Keratinocyte (primary cell): ENCODE measurements at regions not wholly inside any gene's neighbourhood (a gene's known extent, or its start where the extent isn't known, plus 50 kb on each side); places are given as distances from the start of the nearest gene placed in this dataset.

Experiments used
- DNase-seq: peaks from one replicate; pipeline ENCODE4 v3.0.0-alpha.2; 2011; ENCODE audit warnings: low read depth, missing footprints, low spot score
- FAIRE-seq: peaks from 2 replicates; lab custom pipeline; 2011; peaks lifted over from hg19 to GRCh38; lab: Jason Lieb, UNC
- H2AFZ ChIP-seq: 2 replicates; pipeline ENCODE4 v1.6.0; 2012; ENCODE audit warnings: low read length, control low read depth, inconsistent platforms; ENCODE audit not compliant: control insufficient read depth
- H3K27ac ChIP-seq: 2 replicates; pipeline ENCODE4 v1.5.1; 2011; ENCODE audit warnings: low read length; ENCODE audit not compliant: control insufficient read depth, insufficient read depth
- H3K27me3 ChIP-seq: 3 replicates; pipeline ENCODE4 v1.6.0; 2011; ENCODE audit warnings: low read length; ENCODE audit not compliant: control insufficient read depth, insufficient read depth; ENCODE audit errors: extremely low read depth
- H3K36me3 ChIP-seq, 2 experiments: 2 replicates in 1 of 2; 3 replicates in 1 of 2; pipeline ENCODE4 v1.5.1; 2011; ENCODE audit warnings: low read length in 2 of 2, mild to moderate bottlenecking in 1 of 2; ENCODE audit not compliant: control insufficient read depth in 2 of 2, insufficient read depth in 2 of 2; ENCODE audit errors: extremely low read depth in 1 of 2
- H3K4me1 ChIP-seq: 3 replicates; pipeline ENCODE4 v1.5.1; 2011; ENCODE audit warnings: low read length; ENCODE audit not compliant: control insufficient read depth, insufficient read depth; ENCODE audit errors: extremely low read depth
- H3K4me2 ChIP-seq: 3 replicates; pipeline ENCODE4 v1.6.0; 2011; ENCODE audit warnings: low read depth, low read length; ENCODE audit not compliant: control insufficient read depth, insufficient read depth; ENCODE audit errors: extremely low read depth
- H3K4me3 ChIP-seq, 3 experiments: fragments of 200-600 bp in 1 of 3; sonication (generic) in 1 of 3; 2 replicates in 2 of 3; 3 replicates in 1 of 3; pipeline ENCODE4 v1.5.1; 2011 to 2016; ENCODE audit warnings: low read length in 3 of 3, mild to moderate bottlenecking in 3 of 3, control low read depth in 2 of 3, inconsistent platforms in 1 of 3, low read depth in 1 of 3, mixed read lengths in 1 of 3, mixed run types in 1 of 3, moderate library complexity in 1 of 3; ENCODE audit not compliant: control insufficient read depth in 2 of 3, insufficient read depth in 2 of 3; ENCODE audit errors: extremely low read depth in 1 of 3
- H3K79me2 ChIP-seq: 2 replicates; pipeline ENCODE4 v1.6.0; 2012; ENCODE audit warnings: low read length; ENCODE audit not compliant: control insufficient read depth, insufficient read depth
- H3K9ac ChIP-seq: 3 replicates; pipeline ENCODE4 v1.6.0; 2011; ENCODE audit warnings: low read length; ENCODE audit not compliant: control insufficient read depth, insufficient read depth; ENCODE audit errors: extremely low read depth
- H3K9me1 ChIP-seq: 3 replicates; pipeline ENCODE4 v1.6.0; 2011; ENCODE audit warnings: low read length; ENCODE audit not compliant: control insufficient read depth, insufficient read depth; ENCODE audit errors: extremely low read depth
- H3K9me3 ChIP-seq: 2 replicates; pipeline ENCODE4 v1.5.1; 2012; ENCODE audit warnings: low read depth, low read length; ENCODE audit not compliant: control insufficient read depth
- H4K20me1 ChIP-seq: 3 replicates; pipeline ENCODE4 v1.6.0; 2011; ENCODE audit warnings: low read length; ENCODE audit not compliant: control insufficient read depth, insufficient read depth; ENCODE audit errors: extremely low read depth
- CTCF ChIP-seq, 3 experiments: IDR thresholded peaks in 1 of 3; conservative IDR thresholded peaks in 1 of 3; optimal IDR thresholded peaks in 1 of 3; 2 replicates in 2 of 3; 3 replicates in 1 of 3; pipeline versions ENCODE3 to v1.5.1; 2011; ENCODE audit warnings: low read length in 3 of 3, mild to moderate bottlenecking in 3 of 3, moderate library complexity in 2 of 3, control low read depth in 1 of 3, inconsistent platforms in 1 of 3; ENCODE audit not compliant: insufficient read depth in 2 of 3; ENCODE audit errors: extremely low read depth in 1 of 3
- EZH2 ChIP-seq: IDR thresholded peaks from one replicate; pipeline ENCODE4 v1.6.1; 2012; ENCODE audit warnings: inconsistent platforms, mild to moderate bottlenecking, low read length, moderate library complexity
- dilution Hi-C: fragments of 300-500 bp; cut with MboI; formaldehyde crosslinking; loops from one replicate; pipeline ENCODE4 v1.7.0; 2020; ENCODE audit warnings: low sequenced_read_pairs; ENCODE audit not compliant: extremely low pct_ligation_motif_present

GRCh38 chr5:2378108-2378507 lies 373.4 kb downstream of the IRX2 start:
- no peak overlapping the region for H3K4me3 ChIP-seq
- FAIRE-seq: no peak
- TF ChIP-seq EZH2: no peak
- TF ChIP-seq CTCF (optimal IDR thresholded peaks at IDR 0.05 in 1 of 3, IDR thresholded peaks at IDR 0.05 in 1 of 3, conservative IDR thresholded peaks at IDR 0.05 in 1 of 3; ENCODE audit: extremely low read depth in 1 of 3, insufficient read depth in 2 of 3, low read length in 3 of 3): no peak
- dilution Hi-C loops: no loop called here
- no peaks in the 10 kb centered on the region for H3K4me1 ChIP-seq
- H2AFZ ChIP-seq: no peak overlapping the region
- H3K27me3 ChIP-seq: no peaks in the 10 kb centered on the region
- no peaks in the 10 kb centered on the region for H3K9me1 ChIP-seq
- H3K79me2 ChIP-seq: no peaks in the 10 kb centered on the region
- H3K36me3 ChIP-seq: no peaks in the 10 kb centered on the region
- H3K9ac ChIP-seq: no peak overlapping the region
- no peak for DNase-seq
- no peaks in the 10 kb centered on the region for H4K20me1 ChIP-seq
- H3K9me3 ChIP-seq: peaks cover 2% of the 10 kb centered on the region
- no peak overlapping the region for H3K4me2 ChIP-seq
- H3K27ac ChIP-seq: no peak overlapping the region

- Histone ChIP-seq H2AFZ (no peak overlapping the region), H3K9me1 (no peaks in the 10 kb centered on the region), H3K4me1 (no peaks in the 10 kb centered on the region), H4K20me1 (no peaks in the 10 kb centered on the region), H3K4me2 (no peak overlapping the region), H3K36me3 (no peaks in the 10 kb centered on the region), H3K27me3 (no peaks in the 10 kb centered on the region), H3K79me2 (no peaks in the 10 kb centered on the region), H3K9me3 (peaks cover 2% of the 10 kb centered on the region), H3K27ac (no peak overlapping the region), H3K4me3 (no peak overlapping the region), H3K9ac (no peak overlapping the region)
- FAIRE-seq (no peak), DNase-seq (no peak)
- TF ChIP-seq CTCF (optimal IDR thresholded peaks at IDR 0.05 in 1 of 3, IDR thresholded peaks at IDR 0.05 in 1 of 3, conservative IDR thresholded peaks at IDR 0.05 in 1 of 3; ENCODE audit: extremely low read depth in 1 of 3, insufficient read depth in 2 of 3, low read length in 3 of 3) (no peak), EZH2 (no peak)
- dilution Hi-C loops: no loop called here
These were observed 375.0 kb downstream of the IRX2 start for GRCh38 chr5:2376486-2376885.
